Memory B cell (primary cell): ENCODE measurements at regions not wholly inside any gene's neighbourhood (a gene's known extent, or its start where the extent isn't known, plus 50 kb on each side); places are given as distances from the start of the nearest gene placed in this dataset.

Experiments
- ATAC-seq: fragments of 150-1000 bp; cut with Tn5 transposase; 2 replicates; pipeline ENCODE4 v1.10.0; 2021; ENCODE audit warnings: low read depth, mild to moderate bottlenecking, moderate library complexity
- DNase-seq, 2 donors: peaks; one replicate each; pipeline ENCODE4 v3.0.0; 2022; ENCODE audit warnings: low spot score in 2 of 2
- H3K27ac Mint-ChIP-seq: one replicate; pipeline ENCODE4 v1.8.0; 2022; ENCODE audit warnings: mild to moderate bottlenecking, moderate library complexity, mixed read lengths
- H3K27me3 Mint-ChIP-seq: one replicate; pipeline ENCODE4 v1.8.0; 2022; ENCODE audit warnings: mixed read lengths
- H3K36me3 Mint-ChIP-seq: one replicate; pipeline ENCODE4 v1.8.0; 2022; ENCODE audit warnings: mild to moderate bottlenecking, mixed read lengths
- H3K4me1 Mint-ChIP-seq: one replicate; pipeline ENCODE4 v1.8.0; 2022; ENCODE audit warnings: mixed read lengths
- H3K4me3 Mint-ChIP-seq: one replicate; pipeline ENCODE4 v1.8.0; 2022; ENCODE audit warnings: mild to moderate bottlenecking, moderate library complexity, mixed read lengths
- H3K9me3 Mint-ChIP-seq: one replicate; pipeline ENCODE4 v1.8.0; 2022; ENCODE audit warnings: mixed read lengths

DNA sequence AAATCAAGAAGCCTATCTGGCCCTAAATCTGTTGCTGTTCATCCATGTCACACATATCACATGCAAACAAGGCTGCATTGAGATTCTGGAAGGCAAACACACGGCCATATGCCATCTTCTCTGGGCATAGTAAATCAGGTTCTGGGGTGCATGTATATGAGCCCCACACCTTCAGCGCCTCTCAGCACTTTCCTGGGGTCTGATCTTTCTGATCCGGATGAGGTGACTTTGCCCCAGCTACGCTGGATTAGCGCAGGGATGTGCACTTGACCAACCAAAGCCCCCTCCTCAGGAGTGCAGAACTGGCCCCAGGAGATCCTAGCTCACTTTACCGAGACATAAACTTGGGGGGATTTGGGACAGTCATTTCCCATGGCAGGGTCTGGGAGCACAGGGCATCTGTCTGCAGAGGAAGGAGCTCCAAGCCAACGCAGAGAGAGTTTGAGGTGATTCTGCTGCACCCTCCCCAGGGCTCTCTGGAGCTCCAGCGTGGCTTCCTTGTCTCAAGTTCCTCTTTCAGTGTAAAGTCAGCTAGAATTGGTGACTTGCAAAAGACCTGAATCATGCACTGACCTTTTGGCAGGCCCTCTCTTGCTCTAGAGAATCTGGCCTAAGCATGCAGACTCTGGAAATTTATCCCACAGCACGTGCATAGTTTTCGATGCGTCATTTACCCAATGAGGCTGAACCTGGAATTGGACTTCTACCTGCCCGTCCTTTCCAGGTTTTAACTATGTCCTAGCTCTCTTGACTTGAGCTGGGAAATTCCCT, 63.5 kb upstream of the KLF13 start:
- Mint-ChIP-seq H3K9me3 (peaks cover under 1% of the 10 kb centered on the region), H3K36me3 (no peaks in the 10 kb centered on the region), H3K27ac (peak overlapping the region; percentile 90), H3K27me3 (no peaks in the 10 kb centered on the region), H3K4me3 (peak overlapping the region; percentile 33), H3K4me1 (peaks cover 72% of the 10 kb centered on the region)
- DNase-seq: peak; percentile 48 to 55
- ATAC-seq: peak; percentile 59

DNA sequence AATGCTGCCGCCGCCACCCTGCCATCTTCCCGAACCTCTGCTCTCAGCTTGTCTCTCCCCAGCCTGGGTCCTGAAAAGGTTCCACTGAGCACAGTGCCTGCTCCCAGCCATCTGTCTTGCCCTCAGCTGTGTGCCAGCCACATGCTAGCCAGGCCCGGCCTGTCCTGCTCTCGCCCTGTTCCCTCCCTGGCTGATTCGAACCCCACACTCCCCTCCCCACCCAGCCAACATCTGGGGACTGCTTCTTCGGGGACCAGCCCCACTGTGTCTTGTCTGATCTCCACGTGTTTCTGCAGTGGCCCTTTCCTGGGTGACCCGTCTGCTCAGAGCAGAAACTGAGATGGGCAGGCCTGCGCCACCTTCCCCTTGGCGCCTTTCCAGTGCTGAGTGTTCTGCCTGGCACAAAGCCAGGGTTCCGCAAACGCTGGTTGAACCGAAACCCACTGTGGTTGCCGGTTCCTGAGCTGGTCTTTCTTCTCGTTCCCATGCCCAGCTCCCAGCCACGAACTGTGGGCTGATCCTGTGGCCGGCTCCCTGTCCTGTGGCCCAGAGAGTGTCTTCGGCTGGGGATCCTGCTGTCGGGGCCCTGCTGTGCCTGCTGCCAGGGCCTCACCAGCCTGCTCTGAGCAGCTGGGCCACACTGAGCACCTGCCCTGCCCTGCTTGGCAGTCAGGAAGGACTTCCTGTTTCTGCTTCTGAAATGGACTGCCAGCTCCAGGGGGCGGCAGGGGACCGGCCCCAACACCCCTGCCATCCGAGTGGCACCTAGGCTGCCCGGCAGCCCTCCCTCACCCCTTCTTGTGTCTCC, 62.7 kb upstream of the KLF13 start:
- Mint-ChIP-seq H3K4me1 (peaks cover 75% of the 10 kb centered on the region), H3K27me3 (no peaks in the 10 kb centered on the region), H3K27ac (peak overlapping the region; percentile 90), H3K4me3 (peak overlapping the region; percentile 79), H3K9me3 (no peaks in the 10 kb centered on the region), H3K36me3 (no peaks in the 10 kb centered on the region)
- ATAC-seq (peak; percentile 60), DNase-seq (peak; percentile 79)

DNA sequence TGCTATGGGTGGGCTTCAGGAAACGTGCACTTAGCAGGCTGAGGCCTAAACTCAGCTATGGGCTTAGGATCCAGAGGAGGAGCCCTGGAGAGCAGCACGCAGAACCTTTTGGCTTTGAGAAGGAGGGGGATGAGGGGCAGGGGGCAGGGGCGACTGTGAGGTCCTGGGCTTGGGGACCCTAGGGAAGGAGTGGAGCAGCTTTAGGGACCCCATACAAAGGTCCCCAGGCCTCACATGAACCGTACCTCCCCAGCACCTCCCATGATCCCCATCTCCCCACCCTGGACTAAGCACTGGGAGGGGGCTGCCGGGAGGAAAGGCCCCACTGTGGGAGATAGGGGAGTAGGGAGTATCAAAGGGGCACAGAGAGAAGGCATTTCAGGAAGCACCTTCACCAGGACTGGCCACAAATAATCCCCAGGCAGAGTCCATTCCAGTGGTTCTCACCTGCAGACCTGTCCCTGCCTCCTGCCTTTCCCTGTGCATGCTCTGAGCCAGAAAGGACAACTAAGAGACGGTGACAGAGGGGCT, 62.0 kb upstream of the KLF13 start:
- Mint-ChIP-seq H3K27ac (peak overlapping the region; percentile 90), H3K4me3 (peak overlapping the region; percentile 79)
- ATAC-seq: no peak

DNA sequence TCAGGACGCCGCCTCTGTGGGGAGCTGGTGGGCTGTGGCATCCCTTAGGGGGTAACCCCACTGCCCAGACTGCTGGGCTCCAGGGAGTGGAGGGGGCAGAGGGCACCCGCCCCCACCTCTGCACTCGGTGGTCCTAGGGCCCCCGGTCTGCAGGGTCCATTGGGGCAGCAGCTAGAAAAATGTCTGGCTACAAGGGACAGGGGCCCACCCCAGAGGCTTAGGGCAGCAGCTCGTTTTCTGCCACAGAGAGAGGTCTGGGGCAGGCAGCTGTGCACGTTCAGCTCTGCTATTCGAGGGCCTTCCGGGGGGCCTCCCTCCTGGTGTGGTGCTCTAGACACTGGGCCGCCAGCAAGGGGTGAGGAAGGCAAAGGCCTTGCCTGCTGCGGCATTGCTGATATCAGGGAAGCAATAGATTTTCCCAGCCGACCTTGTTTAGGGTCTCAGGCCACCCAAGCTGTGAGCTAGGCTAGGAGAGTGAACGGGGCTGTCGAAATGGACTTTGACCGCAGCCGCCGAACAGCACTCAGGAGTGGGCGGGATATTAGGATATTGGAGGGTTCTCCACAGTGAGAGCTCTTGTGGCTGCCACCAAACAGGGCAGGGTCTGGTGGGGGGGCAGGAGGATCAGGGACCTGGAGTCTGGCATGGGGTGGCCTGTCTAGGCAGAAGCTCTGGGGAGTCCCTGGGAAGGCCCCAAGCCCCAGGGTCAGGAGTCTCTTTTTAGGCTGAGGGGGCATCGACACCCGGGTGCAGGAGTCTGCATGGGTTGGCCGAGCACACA, 61.4 kb upstream of the KLF13 start:
- H3K27me3 Mint-ChIP-seq: no peaks in the 10 kb centered on the region
- peak overlapping the region; percentile 82 for H3K27ac Mint-ChIP-seq
- ATAC-seq (no peak), DNase-seq (peak in 1 of 2 donors; percentile 20)
- H3K9me3 Mint-ChIP-seq: no peaks in the 10 kb centered on the region
- peak overlapping the region; percentile 58 for H3K4me3 Mint-ChIP-seq
- H3K4me1 Mint-ChIP-seq: peaks cover 74% of the 10 kb centered on the region
- no peaks in the 10 kb centered on the region for H3K36me3 Mint-ChIP-seq

More for the DNA sequence above, 62.0 kb upstream of the KLF13 start:
- DNase-seq: no peak
- no peaks in the 10 kb centered on the region for H3K27me3 Mint-ChIP-seq
- no peaks in the 10 kb centered on the region for H3K36me3 Mint-ChIP-seq
- no peaks in the 10 kb centered on the region for H3K9me3 Mint-ChIP-seq
- peaks cover 69% of the 10 kb centered on the region for H3K4me1 Mint-ChIP-seq

DNA sequence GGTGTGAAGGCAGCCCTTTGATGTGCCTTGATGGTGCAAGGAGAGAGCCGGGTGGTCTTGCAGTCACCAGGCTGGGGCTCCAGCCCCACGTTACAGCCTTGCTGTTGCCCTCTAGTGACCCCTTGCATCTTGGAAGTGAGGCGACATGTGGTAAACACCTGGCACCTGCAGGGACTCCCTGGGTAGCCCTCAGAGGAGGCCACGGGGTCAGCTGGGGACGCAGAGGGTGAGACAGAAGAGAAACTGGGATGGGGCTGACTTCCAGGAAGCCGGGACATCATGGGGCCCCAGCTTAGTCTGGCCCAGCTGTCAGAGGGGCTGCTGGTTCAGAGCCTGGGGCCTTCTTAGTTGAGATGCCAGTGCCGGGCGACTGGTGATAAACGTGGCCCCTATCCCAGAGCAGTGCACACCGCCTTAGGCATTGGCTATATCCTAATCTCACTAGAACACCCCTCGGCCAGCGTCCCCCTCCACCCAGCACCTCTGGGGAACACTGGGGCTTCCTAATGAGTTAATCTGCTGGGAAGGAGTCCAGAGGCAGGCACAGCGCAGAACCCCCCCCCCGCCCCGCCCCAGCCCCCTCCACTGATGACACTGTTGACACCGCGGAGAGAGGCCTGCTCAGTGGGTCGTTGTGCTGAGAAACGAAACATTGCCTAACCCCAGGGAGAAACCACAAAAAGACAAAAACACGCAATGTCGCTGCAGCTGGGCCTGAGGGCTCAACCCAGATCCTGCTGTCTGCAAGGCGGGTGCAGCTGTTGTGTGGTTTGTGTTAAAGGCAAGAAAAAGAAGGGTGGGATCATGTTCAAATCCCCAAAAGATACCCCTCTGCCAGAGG, 60.5 kb upstream of the KLF13 start:
- no peaks in the 10 kb centered on the region for H3K27me3 Mint-ChIP-seq
- no peaks in the 10 kb centered on the region for H3K36me3 Mint-ChIP-seq
- H3K27ac Mint-ChIP-seq: peak overlapping the region; percentile 82
- H3K4me1 Mint-ChIP-seq: peaks cover 76% of the 10 kb centered on the region
- H3K9me3 Mint-ChIP-seq: no peaks in the 10 kb centered on the region
- H3K4me3 Mint-ChIP-seq: peak overlapping the region; percentile 73
- DNase-seq (peak; percentile 48 to 49), ATAC-seq (peak; percentile 65)

DNA sequence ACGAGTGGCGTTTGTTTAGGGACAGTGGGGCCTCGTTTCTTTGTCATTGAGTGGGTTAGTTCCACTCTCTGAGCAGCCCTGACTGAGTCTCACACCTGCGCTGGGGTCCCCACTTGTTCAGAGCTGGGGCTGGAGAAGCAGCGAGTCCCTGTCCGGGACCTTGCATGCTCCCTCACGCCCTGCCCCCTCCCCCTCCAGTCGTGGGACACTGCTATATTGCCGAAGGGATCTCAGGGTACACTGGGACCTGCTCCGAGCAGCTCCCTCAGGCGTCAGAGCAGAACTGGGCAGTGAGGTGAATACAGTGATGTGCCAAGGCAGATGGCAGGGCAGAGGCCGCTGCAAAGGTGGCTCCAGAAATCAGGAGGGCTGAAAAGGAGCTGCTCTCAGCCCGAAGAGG, 59.9 kb upstream of the KLF13 start:
- H3K36me3 Mint-ChIP-seq: no peaks in the 10 kb centered on the region
- peaks cover 70% of the 10 kb centered on the region for H3K4me1 Mint-ChIP-seq
- H3K27me3 Mint-ChIP-seq: no peaks in the 10 kb centered on the region
- DNase-seq (no peak), ATAC-seq (peak; percentile 4)
- peak overlapping the region; percentile 82 for H3K27ac Mint-ChIP-seq
- H3K4me3 Mint-ChIP-seq: peak overlapping the region; percentile 73
- no peaks in the 10 kb centered on the region for H3K9me3 Mint-ChIP-seq

DNA sequence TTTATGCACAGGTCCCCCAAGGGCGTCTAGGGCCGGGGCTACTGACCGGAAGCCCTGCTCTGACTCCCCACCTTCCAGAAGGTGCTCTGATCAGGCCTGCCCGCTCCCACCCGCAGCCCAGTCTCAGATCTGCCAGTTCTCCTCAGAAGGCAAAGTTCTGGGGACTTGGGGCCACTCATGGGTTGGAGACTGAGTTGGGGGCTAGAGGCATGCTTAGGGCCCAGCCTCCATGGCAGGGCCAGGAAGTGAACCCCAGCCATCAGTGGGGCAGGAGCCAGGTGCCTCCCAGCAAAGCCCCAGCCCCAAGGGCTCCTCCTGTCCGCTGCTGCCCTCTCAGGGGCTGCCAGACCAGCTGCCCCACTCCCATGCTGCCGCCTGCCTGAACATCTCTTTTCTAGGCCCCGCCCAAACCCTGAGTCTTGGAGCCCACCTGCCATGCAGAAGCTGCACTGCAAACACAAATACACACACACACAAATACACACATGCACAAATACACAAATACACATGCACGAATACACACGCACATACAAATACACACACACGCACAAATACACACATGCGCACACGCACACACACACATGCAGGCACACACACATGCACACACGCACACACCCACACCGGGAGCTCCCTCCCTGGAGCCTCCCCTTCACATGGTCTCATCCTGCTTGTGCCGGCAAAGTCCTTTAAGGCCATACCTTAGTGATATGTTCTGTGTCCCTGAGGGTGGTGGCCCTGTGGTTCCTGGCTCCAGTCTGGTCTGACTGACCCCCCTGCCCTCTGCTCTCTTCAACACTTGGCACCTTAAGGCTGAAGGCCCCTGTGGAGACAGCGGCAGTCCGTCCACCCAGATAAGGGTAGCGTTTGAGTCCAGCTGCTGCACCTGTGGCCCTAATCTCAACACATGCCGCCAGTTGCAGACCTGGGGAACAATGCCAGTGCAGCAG, 59.2 kb upstream of the KLF13 start:
- Mint-ChIP-seq H3K4me1 (peaks cover 63% of the 10 kb centered on the region), H3K9me3 (no peaks in the 10 kb centered on the region), H3K27me3 (no peaks in the 10 kb centered on the region), H3K36me3 (no peaks in the 10 kb centered on the region), H3K4me3 (peak overlapping the region; percentile 42), H3K27ac (peak overlapping the region; percentile 48)
- peak in 1 of 2 donors; percentile 9 for DNase-seq
- ATAC-seq: no peak

DNA sequence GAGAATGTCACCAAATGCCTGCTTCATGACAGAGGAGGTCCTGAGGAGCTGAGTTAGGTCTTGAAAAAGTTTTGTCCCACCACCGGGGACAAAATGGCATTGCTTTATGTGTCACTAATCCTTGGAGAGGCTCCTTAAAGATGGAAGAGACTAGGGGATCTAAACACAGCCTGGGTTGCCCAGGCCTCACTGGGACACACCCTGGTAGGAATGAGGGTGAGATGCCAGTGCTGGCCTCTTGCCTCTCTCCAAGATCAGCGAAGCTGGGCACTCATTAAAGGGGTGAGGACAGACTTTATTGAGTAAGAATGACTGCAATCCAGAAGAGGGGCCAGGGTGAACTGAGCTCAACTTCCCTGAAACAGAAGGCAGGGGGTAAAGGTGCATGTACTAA, 58.5 kb upstream of the KLF13 start:
- Mint-ChIP-seq H3K4me1 (peaks cover 61% of the 10 kb centered on the region), H3K36me3 (no peaks in the 10 kb centered on the region), H3K27ac (peak overlapping the region; percentile 48), H3K27me3 (no peaks in the 10 kb centered on the region), H3K4me3 (no peak overlapping the region), H3K9me3 (no peaks in the 10 kb centered on the region)
- no peak for ATAC-seq
- peak in 1 of 2 donors; percentile 9 for DNase-seq

DNA sequence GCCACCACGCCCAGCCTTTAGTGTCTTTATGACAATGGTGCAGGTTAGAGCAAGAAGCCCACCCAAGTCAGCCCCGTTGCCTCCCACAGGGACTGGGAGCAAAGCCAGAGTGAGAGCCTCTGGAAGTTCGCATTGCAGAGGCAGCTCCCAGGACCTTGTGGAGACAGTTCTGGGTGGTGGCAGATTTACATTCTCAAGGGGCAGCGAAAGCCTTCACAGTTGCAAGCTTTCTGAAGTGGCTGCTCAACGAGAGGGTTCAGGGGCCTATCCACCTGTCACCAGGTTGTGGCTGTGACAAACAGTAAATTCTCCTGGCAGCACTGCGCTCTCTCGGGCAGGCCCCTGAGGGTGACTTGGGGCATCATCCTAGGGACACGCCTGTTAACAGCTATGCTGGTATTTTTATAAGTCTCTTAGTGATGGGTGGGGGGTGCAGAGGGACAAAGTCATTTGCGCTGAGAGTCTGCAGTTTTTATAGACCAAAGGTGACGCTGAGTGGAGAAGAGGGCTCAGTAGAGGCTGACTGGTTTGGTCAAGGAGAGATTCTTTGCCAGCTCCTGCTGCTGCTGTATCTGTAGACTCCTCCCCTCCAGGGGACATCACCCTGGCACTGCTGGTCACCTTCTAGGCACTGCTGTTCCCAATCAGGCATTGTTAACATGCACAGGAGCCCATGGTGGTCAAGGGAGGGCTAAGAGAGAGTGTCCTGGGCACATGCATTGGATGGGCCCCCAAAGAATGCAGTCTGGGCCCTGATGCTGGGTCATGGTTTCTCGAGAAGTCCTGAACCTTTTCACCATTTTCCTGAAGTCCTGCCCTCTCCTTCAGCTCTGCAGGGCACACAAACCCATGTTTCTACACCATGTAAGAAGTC, 57.5 kb upstream of the KLF13 start:
- peaks cover 58% of the 10 kb centered on the region for H3K4me1 Mint-ChIP-seq
- H3K9me3 Mint-ChIP-seq: no peaks in the 10 kb centered on the region
- peak in 1 of 2 donors; percentile 9 for DNase-seq
- no peak overlapping the region for H3K4me3 Mint-ChIP-seq
- H3K36me3 Mint-ChIP-seq: no peaks in the 10 kb centered on the region
- H3K27me3 Mint-ChIP-seq: no peaks in the 10 kb centered on the region
- ATAC-seq: no peak
- no peak overlapping the region for H3K27ac Mint-ChIP-seq

DNA sequence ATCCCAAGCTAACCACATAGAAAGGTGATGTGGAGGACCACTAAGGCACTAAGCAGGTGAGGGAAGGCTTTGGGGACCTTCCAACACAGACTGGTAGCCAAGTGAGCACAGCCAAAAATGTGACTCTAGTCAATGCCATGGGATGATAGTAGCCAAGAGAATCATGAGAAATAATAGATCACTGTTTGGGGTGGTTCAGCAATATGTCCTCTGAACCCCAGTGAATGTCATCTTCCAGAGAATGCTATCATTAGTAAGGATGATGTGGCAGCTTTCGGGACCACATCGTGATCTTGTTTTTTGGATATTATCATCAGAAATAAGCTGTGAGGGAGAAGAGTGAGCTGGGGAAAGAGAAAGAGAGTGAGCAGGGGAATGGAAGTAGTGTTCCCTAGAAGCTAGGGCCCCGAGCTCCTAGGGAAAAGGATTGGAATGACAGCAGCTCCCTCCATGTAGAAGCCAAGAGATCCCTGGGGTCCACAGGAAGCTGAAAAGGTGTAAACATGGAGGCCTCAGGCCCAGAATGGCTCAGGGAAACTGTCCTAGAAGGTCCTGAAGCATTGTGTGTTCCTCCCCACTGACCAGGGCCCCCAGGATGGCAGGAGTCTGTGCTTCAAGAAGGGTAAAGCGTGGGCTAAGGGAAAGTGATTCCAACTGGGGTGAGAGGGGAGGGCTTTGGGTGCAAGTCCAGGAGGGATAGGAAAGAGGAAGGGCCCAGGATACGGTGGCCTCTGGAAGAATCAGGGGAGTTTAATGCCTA, 56.6 kb upstream of the KLF13 start:
- Mint-ChIP-seq H3K4me1 (peaks cover 51% of the 10 kb centered on the region), H3K27ac (no peak overlapping the region), H3K9me3 (no peaks in the 10 kb centered on the region), H3K36me3 (no peaks in the 10 kb centered on the region), H3K4me3 (no peak overlapping the region), H3K27me3 (no peaks in the 10 kb centered on the region)
- DNase-seq (peak in 1 of 2 donors; percentile 6), ATAC-seq (no peak)

DNA sequence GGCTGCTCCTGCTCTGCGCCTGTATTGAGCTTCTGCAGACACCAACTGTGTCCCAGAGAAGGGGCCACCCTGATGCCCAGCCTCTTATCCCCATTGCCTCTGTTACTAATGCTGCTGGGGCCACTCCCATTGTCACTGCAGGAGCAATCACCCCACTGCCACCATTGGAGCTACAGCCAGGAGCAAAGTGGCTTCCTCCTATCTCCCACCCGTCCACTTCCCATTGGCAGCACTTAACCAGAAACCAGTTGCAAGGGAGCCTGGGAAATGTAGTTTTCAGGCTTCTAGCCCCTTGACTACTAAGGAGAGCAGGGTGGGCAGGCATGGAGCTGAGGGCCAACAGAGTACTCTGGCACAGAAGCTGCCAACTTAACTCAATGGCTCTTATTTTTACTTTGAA, 55.9 kb upstream of the KLF13 start:
- H3K36me3 Mint-ChIP-seq: no peaks in the 10 kb centered on the region
- H3K27ac Mint-ChIP-seq: no peak overlapping the region
- no peak overlapping the region for H3K4me3 Mint-ChIP-seq
- no peaks in the 10 kb centered on the region for H3K9me3 Mint-ChIP-seq
- no peak for DNase-seq
- ATAC-seq: no peak
- no peaks in the 10 kb centered on the region for H3K27me3 Mint-ChIP-seq
- H3K4me1 Mint-ChIP-seq: peaks cover 44% of the 10 kb centered on the region
